ENCODE measurements at regions not wholly inside any gene's neighbourhood (a gene's known extent, or its start where the extent isn't known, plus 50 kb on each side); places are given as distances from the start of the nearest gene placed in this dataset.

DNA sequence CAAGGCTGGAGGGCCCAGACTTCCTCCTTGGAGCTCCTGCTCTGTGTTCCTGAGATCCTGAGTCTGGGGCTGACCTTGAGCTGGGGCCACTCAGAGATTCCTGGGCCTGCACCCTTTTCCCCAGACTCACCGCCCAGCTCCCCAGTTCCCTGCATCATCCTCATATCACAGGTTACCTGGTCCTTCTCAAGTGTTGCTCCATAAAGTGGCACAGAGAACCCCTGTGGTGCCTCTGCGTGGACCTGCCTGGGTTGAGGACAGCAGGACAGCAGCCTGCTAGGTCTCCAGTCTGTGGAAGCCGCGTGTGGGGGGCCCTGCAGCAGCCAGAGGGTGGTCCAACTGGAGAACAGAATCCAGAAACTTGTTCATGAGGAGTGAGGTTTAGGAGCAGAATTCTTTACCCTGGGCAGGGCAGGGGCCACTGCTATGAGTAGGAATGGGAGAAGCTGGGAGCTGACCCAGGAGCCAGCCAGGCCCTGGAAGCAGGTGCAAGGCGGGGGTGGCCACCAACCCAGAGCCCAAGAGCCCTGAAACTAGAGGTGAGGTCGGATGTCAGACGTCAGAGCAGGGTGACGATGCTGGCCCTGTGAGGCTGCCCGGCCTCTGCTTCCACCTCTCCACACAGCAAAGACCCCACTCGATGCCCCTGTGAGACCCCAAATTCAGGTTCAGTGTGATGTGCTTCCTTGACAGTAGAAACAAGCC, 299.4 kb downstream of the TCERG1L start:
- 88% methylated on average over 10 of the region's 10 CpGs for WGBS (ENCODE audit: insufficient coverage)
- CTCF ChIA-PET = no interaction called here

GRCh38 chr10:131012641-131012985, 298.9 kb downstream of the TCERG1L start:
- Histone ChIP-seq H3K27ac (ENCODE audit: insufficient read depth in 1 of 2, low read depth in 1 of 2, low read length in 2 of 2, poor library complexity in 1 of 2, severe bottlenecking in 2 of 2) (no peak overlapping the region), H3K27me3 (replicated peaks in 2 of 5; ENCODE audit: control insufficient read depth in 4 of 5, insufficient read depth in 5 of 5, low read length in 4 of 5) (peaks cover 0 to 7% (median 0%) of the 10 kb centered on the region in 5 experiments), H3K36me3 (ENCODE audit: control insufficient read depth in 4 of 4, insufficient read depth in 4 of 4, low read length in 3 of 4) (no peaks in the 10 kb centered on the region), H3K4me1 (ENCODE audit: control extremely low read depth in 1 of 4, control insufficient read depth in 4 of 4, insufficient read depth in 4 of 4, low read length in 3 of 4) (no peaks in the 10 kb centered on the region), H3K9me3 (ENCODE audit: control extremely low read depth in 1 of 5, control insufficient read depth in 4 of 5, insufficient read depth in 2 of 5, low read depth in 1 of 5, low read length in 4 of 5) (no peaks in the 10 kb centered on the region), H3K4me3 (ENCODE audit: control insufficient read depth in 1 of 7, extremely low read depth in 1 of 7, insufficient read depth in 4 of 7, low read depth in 2 of 7, low read length in 6 of 7) (no peak overlapping the region)
- DNase-seq = no peak
- ChIA-PET POLR2A (no interaction called here), CTCF (no interaction called here)
- 81% methylated on average over 3 of the region's 5 CpGs for WGBS (ENCODE audit: insufficient coverage)

More for the DNA sequence above, 299.4 kb downstream of the TCERG1L start:
- POLR2A ChIA-PET = no interaction called here
- Histone ChIP-seq H3K27ac (ENCODE audit: insufficient read depth in 1 of 2, low read depth in 1 of 2, low read length in 2 of 2, poor library complexity in 1 of 2, severe bottlenecking in 2 of 2) (no peak overlapping the region), H3K9me3 (ENCODE audit: control extremely low read depth in 1 of 5, control insufficient read depth in 4 of 5, insufficient read depth in 2 of 5, low read depth in 1 of 5, low read length in 4 of 5) (no peaks in the 10 kb centered on the region), H3K4me1 (ENCODE audit: control extremely low read depth in 1 of 4, control insufficient read depth in 4 of 4, insufficient read depth in 4 of 4, low read length in 3 of 4) (no peaks in the 10 kb centered on the region), H3K36me3 (ENCODE audit: control insufficient read depth in 4 of 4, insufficient read depth in 4 of 4, low read length in 3 of 4) (no peaks in the 10 kb centered on the region), H3K4me3 (ENCODE audit: control insufficient read depth in 1 of 7, extremely low read depth in 1 of 7, insufficient read depth in 4 of 7, low read depth in 2 of 7, low read length in 6 of 7) (no peak overlapping the region), H3K27me3 (replicated peaks in 2 of 5; ENCODE audit: control insufficient read depth in 4 of 5, insufficient read depth in 5 of 5, low read length in 4 of 5) (peaks cover 0 to 7% (median 0%) of the 10 kb centered on the region in 5 experiments)
- DNase-seq = no peak

DNA sequence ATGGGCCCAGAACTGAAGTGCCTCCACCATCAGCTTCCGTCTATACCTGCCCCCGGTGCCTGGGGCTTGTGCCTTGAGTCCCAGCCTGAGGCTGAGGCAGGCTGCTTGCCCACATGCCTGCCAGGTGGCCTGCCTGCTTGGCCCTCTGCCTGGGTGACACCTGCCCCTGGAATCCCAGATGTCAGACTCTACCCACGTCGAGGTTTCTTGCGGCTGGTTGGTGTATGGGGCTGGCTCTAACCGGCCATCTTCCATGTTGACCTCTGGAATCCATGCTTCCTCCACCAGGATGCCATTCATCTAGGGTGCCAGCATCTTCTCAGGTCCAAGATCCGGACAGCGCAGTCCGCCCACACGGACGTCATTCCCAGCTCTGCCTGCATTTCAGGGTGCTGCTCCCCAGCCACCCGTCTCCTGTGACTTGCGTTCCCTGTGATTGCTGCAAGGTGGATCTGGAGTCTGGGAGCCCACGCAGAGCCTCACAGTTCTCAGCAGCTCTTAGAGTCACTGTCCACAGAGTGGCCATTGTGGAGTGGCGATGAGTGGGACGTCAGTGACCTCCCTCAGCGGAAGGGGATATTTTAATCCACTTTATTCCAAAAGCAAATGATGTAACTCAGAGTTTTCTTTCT, 298.1 kb downstream of the TCERG1L start:
- Histone ChIP-seq H3K27ac (ENCODE audit: insufficient read depth in 1 of 2, low read depth in 1 of 2, low read length in 2 of 2, poor library complexity in 1 of 2, severe bottlenecking in 2 of 2) (no peak overlapping the region), H3K4me3 (ENCODE audit: control insufficient read depth in 1 of 7, extremely low read depth in 1 of 7, insufficient read depth in 4 of 7, low read depth in 2 of 7, low read length in 6 of 7) (no peak overlapping the region), H3K36me3 (ENCODE audit: control insufficient read depth in 4 of 4, insufficient read depth in 4 of 4, low read length in 3 of 4) (no peaks in the 10 kb centered on the region), H3K27me3 (replicated peaks in 2 of 5; ENCODE audit: control insufficient read depth in 4 of 5, insufficient read depth in 5 of 5, low read length in 4 of 5) (peaks cover 0 to 7% (median 0%) of the 10 kb centered on the region in 5 experiments), H3K9me3 (ENCODE audit: control extremely low read depth in 1 of 5, control insufficient read depth in 4 of 5, insufficient read depth in 2 of 5, low read depth in 1 of 5, low read length in 4 of 5) (no peaks in the 10 kb centered on the region), H3K4me1 (ENCODE audit: control extremely low read depth in 1 of 4, control insufficient read depth in 4 of 4, insufficient read depth in 4 of 4, low read length in 3 of 4) (no peaks in the 10 kb centered on the region)
- no peak for DNase-seq
- 95% methylated on average over 17 of the region's 17 CpGs for WGBS (ENCODE audit: insufficient coverage)
- ChIA-PET CTCF (no interaction called here), POLR2A (no interaction called here)

DNA sequence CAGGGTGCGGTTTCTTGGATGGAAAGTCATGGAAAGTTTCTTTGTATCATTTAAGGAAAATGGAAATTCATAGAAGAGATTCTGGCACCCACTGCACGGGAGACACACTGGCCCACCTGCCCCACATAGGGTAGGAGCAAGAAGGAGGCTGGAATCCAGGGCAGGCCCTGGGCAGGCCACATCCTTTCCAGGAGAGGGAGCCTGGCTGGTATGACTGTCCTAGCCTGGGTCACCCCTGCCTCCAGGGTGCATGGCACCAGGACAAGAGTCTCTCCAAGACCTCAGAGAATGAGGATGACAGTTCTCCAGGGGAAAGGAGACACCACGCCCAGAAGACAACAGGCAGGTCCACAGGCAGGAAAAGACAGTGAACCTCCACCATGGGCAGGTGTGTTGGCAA, 297.2 kb downstream of the TCERG1L start:
- Histone ChIP-seq H3K36me3 (ENCODE audit: control insufficient read depth in 4 of 4, insufficient read depth in 4 of 4, low read length in 3 of 4) (no peaks in the 10 kb centered on the region), H3K27ac (ENCODE audit: insufficient read depth in 1 of 2, low read depth in 1 of 2, low read length in 2 of 2, poor library complexity in 1 of 2, severe bottlenecking in 2 of 2) (no peak overlapping the region), H3K27me3 (replicated peaks in 2 of 5; ENCODE audit: control insufficient read depth in 4 of 5, insufficient read depth in 5 of 5, low read length in 4 of 5) (peaks cover 0 to 7% (median 0%) of the 10 kb centered on the region in 5 experiments), H3K9me3 (ENCODE audit: control extremely low read depth in 1 of 5, control insufficient read depth in 4 of 5, insufficient read depth in 2 of 5, low read depth in 1 of 5, low read length in 4 of 5) (no peaks in the 10 kb centered on the region), H3K4me3 (ENCODE audit: control insufficient read depth in 1 of 7, extremely low read depth in 1 of 7, insufficient read depth in 4 of 7, low read depth in 2 of 7, low read length in 6 of 7) (no peak overlapping the region), H3K4me1 (ENCODE audit: control extremely low read depth in 1 of 4, control insufficient read depth in 4 of 4, insufficient read depth in 4 of 4, low read length in 3 of 4) (no peaks in the 10 kb centered on the region)
- ChIA-PET CTCF (no interaction called here), POLR2A (no interaction called here)
- 75% methylated on average over 1 of the region's 3 CpGs for WGBS (ENCODE audit: insufficient coverage)
- DNase-seq = no peak

DNA sequence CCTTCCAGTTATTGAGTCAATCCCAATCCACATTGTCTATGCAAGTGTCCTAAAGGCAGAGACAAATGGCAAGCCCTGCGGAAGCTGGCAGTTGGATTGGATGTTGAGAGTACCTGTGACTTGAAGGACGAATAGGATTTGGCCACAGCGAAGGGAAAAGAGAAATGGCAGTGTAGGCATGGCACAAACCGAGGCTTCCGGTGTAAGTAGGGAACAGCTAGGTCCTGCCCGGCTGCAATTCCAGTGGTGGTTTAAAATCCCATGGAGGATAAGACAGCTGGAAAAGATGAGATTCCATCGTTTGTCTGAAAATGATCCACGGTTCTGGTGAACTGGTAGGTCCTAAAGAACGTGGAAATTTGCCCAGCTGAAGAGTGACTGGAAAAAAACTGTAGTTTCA, 296.2 kb downstream of the TCERG1L start:
- CTCF ChIA-PET = no interaction called here
- Histone ChIP-seq H3K27me3 (replicated peaks in 2 of 5; ENCODE audit: control insufficient read depth in 4 of 5, insufficient read depth in 5 of 5, low read length in 4 of 5) (peaks cover 0 to 7% (median 0%) of the 10 kb centered on the region in 5 experiments), H3K9me3 (ENCODE audit: control extremely low read depth in 1 of 5, control insufficient read depth in 4 of 5, insufficient read depth in 2 of 5, low read depth in 1 of 5, low read length in 4 of 5) (no peaks in the 10 kb centered on the region), H3K27ac (ENCODE audit: insufficient read depth in 1 of 2, low read depth in 1 of 2, low read length in 2 of 2, poor library complexity in 1 of 2, severe bottlenecking in 2 of 2) (no peak overlapping the region), H3K4me1 (ENCODE audit: control extremely low read depth in 1 of 4, control insufficient read depth in 4 of 4, insufficient read depth in 4 of 4, low read length in 3 of 4) (no peaks in the 10 kb centered on the region), H3K36me3 (ENCODE audit: control insufficient read depth in 4 of 4, insufficient read depth in 4 of 4, low read length in 3 of 4) (no peaks in the 10 kb centered on the region), H3K4me3 (ENCODE audit: control insufficient read depth in 1 of 7, extremely low read depth in 1 of 7, insufficient read depth in 4 of 7, low read depth in 2 of 7, low read length in 6 of 7) (no peak overlapping the region)
- POLR2A ChIA-PET = interaction anchor here (0.6 kb wide), 1 partner anchor 677 kb away, joined by 4 read pairs; no protein-coding TSS in a partner anchor
- WGBS (ENCODE audit: insufficient coverage) = 96% methylated on average over 8 of the region's 9 CpGs
- DNase-seq = no peak

DNA sequence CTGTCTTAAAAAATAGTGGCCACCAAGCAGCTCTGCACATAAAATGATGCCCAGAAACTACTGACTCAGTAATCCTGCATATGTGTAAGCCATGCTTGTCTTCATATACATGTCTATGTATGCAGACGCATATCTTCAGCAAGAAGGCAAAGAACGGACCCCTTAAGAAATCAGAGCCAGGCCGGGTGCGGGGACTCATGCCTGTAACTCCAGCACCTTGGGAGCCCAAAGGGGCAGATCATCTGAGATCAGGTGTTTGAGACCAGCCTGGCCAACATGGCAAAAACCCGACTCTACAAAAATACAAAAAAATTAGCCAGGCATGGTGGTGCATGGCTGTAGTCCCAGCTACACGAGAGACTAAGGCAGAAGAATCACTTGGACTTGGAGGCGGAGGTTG, 295.0 kb downstream of the TCERG1L start:
- Histone ChIP-seq H3K4me3 (ENCODE audit: control insufficient read depth in 1 of 7, extremely low read depth in 1 of 7, insufficient read depth in 4 of 7, low read depth in 2 of 7, low read length in 6 of 7) (no peak overlapping the region), H3K27ac (ENCODE audit: insufficient read depth in 1 of 2, low read depth in 1 of 2, low read length in 2 of 2, poor library complexity in 1 of 2, severe bottlenecking in 2 of 2) (no peak overlapping the region), H3K9me3 (ENCODE audit: control extremely low read depth in 1 of 5, control insufficient read depth in 4 of 5, insufficient read depth in 2 of 5, low read depth in 1 of 5, low read length in 4 of 5) (no peaks in the 10 kb centered on the region), H3K27me3 (replicated peaks in 2 of 5; ENCODE audit: control insufficient read depth in 4 of 5, insufficient read depth in 5 of 5, low read length in 4 of 5) (peaks cover 0 to 4% (median 0%) of the 10 kb centered on the region in 5 experiments), H3K36me3 (ENCODE audit: control insufficient read depth in 4 of 4, insufficient read depth in 4 of 4, low read length in 3 of 4) (no peaks in the 10 kb centered on the region), H3K4me1 (ENCODE audit: control extremely low read depth in 1 of 4, control insufficient read depth in 4 of 4, insufficient read depth in 4 of 4, low read length in 3 of 4) (no peaks in the 10 kb centered on the region)
- CTCF ChIA-PET = no interaction called here
- POLR2A ChIA-PET = no interaction called here
- no peak for DNase-seq
- WGBS (ENCODE audit: insufficient coverage) = 91% methylated on average over 5 of the region's 7 CpGs

- no peak overlapping the region for H3K27ac ChIP-seq (ENCODE audit: insufficient read depth in 1 of 2, low read depth in 1 of 2, low read length in 2 of 2, poor library complexity in 1 of 2, severe bottlenecking in 2 of 2)
- H3K27me3 ChIP-seq (replicated peaks in 2 of 5; ENCODE audit: control insufficient read depth in 4 of 5, insufficient read depth in 5 of 5, low read length in 4 of 5) = peaks cover 0 to 4% (median 0%) of the 10 kb centered on the region in 5 experiments
- ChIA-PET CTCF (no interaction called here), POLR2A (no interaction called here)
- H3K9me3 ChIP-seq (ENCODE audit: control extremely low read depth in 1 of 5, control insufficient read depth in 4 of 5, insufficient read depth in 2 of 5, low read depth in 1 of 5, low read length in 4 of 5) = no peaks in the 10 kb centered on the region
- 91% methylated on average over 9 of the region's 9 CpGs for WGBS (ENCODE audit: insufficient coverage)
- no peaks in the 10 kb centered on the region for H3K4me1 ChIP-seq (ENCODE audit: control extremely low read depth in 1 of 4, control insufficient read depth in 4 of 4, insufficient read depth in 4 of 4, low read length in 3 of 4)
- no peak overlapping the region for H3K4me3 ChIP-seq (ENCODE audit: control insufficient read depth in 1 of 7, extremely low read depth in 1 of 7, insufficient read depth in 4 of 7, low read depth in 2 of 7, low read length in 6 of 7)
- DNase-seq = no peak
- H3K36me3 ChIP-seq (ENCODE audit: control insufficient read depth in 4 of 4, insufficient read depth in 4 of 4, low read length in 3 of 4) = no peaks in the 10 kb centered on the region
These were observed 293.8 kb downstream of the TCERG1L start for GRCh38 chr10:131017566-131018285.
